Thyroid gland (tissue), 4 donors: ENCODE measurements at regions not wholly inside any gene's neighbourhood (a gene's known extent, or its start where the extent isn't known, plus 50 kb on each side); places are given as distances from the start of the nearest gene placed in this dataset.

Experiments used
- DNase-seq, 2 donors: peaks; one replicate each; pipeline ENCODE4 v3.0.0-alpha.2; 2019
- H3K27ac ChIP-seq, 3 donors: fragments of 200-600 bp; sonication (generic); 1 replicate in 2 of 3; 2 replicates in 1 of 3; pipeline ENCODE4 v1.5.1; 2016 to 2019; ENCODE audit warnings: mild to moderate bottlenecking in 1 of 3, moderate library complexity in 1 of 3
- H3K27me3 ChIP-seq: fragments of 200-600 bp; sonication (generic); one replicate; pipeline ENCODE4 v1.5.1; 2019
- H3K36me3 ChIP-seq, 2 donors: fragments of 200-600 bp; sonication (generic); one replicate each; pipeline ENCODE4 v1.5.1; 2016 to 2019
- H3K4me1 ChIP-seq, 2 donors: fragments of 200-600 bp; sonication (generic); one replicate each; pipeline ENCODE4 v1.5.1; 2017 to 2019
- H3K4me3 ChIP-seq, 3 donors: fragments of 200-600 bp; sonication (generic); replicated peaks in 1 of 3; 1 replicate in 2 of 3; 2 replicates in 1 of 3; pipeline ENCODE4 v1.5.1; 2016; ENCODE audit warnings: mild to moderate bottlenecking in 1 of 3
- H3K9me3 ChIP-seq: fragments of 200-600 bp; sonication (generic); one replicate; pipeline ENCODE4 v1.5.1; 2017
- POLR2A ChIP-seq, 2 donors: fragments of 450-650 bp; IDR thresholded peaks; one replicate each; pipeline ENCODE4 v1.6.1; 2017; ENCODE audit warnings: antibody characterized with exemption in 2 of 2, mild to moderate bottlenecking in 2 of 2, moderate library complexity in 1 of 2
- WGBS, 2 donors: methylation state at CpG; one replicate each; pipeline ENCODE4 v1.1.5; 2017; 5-methylcytosine and 5-hydroxymethylcytosine counted together
- intact Hi-C: fragments of 100-400 bp; cut with DNase I; formaldehyde crosslinking; loops from one replicate; pipeline ENCODE4 v1.15.1; 2023
- TF ChIP-seq, protein P1 (sequence below), 6 experiments: fragments of 200-600 bp in 3 of 6; fragments of 450-650 bp in 3 of 6; sonication (generic) in 3 of 6; IDR thresholded peaks; one replicate each; pipeline ENCODE4 v1.5.1; 2016 to 2019; ENCODE audit warnings: antibody characterized with exemption in 6 of 6, mild to moderate bottlenecking in 2 of 6, inconsistent platforms in 1 of 6, moderate library complexity in 1 of 6

DNA sequence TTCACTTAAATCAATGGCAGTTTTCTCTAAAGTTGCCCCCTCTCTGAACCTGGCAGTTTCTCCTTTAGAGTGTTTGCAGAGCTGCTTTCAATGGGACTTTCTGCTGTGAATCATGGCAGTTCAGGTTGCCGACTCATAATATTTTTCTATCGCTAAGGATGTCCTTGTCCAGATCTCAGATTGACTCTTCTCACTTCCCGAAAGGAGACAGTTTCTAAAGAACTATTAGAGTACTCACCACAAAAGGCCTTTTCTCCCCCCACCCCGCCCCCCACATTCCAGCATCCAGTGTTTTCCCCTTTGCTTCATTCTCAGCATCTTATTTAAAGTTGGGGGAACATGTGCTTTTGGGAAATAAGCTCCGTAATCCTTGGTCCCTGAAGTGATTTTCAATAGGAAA is 443.5 kb upstream of the KLF4 start:
- Histone ChIP-seq H3K27ac (no peak overlapping the region), H3K27me3 (no peaks in the 10 kb centered on the region), H3K4me3 (no peak overlapping the region), H3K9me3 (no peaks in the 10 kb centered on the region), H3K4me1 (no peaks in the 10 kb centered on the region), H3K36me3 (no peaks in the 10 kb centered on the region)
- TF ChIP-seq POLR2A (IDR thresholded peaks at IDR 0.05), result no peak
- TF ChIP-seq, protein P1, sequence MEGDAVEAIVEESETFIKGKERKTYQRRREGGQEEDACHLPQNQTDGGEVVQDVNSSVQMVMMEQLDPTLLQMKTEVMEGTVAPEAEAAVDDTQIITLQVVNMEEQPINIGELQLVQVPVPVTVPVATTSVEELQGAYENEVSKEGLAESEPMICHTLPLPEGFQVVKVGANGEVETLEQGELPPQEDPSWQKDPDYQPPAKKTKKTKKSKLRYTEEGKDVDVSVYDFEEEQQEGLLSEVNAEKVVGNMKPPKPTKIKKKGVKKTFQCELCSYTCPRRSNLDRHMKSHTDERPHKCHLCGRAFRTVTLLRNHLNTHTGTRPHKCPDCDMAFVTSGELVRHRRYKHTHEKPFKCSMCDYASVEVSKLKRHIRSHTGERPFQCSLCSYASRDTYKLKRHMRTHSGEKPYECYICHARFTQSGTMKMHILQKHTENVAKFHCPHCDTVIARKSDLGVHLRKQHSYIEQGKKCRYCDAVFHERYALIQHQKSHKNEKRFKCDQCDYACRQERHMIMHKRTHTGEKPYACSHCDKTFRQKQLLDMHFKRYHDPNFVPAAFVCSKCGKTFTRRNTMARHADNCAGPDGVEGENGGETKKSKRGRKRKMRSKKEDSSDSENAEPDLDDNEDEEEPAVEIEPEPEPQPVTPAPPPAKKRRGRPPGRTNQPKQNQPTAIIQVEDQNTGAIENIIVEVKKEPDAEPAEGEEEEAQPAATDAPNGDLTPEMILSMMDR (IDR thresholded peaks at IDR 0.05), result no peak
- 67 to 74% methylated on average over 5 of the region's 5 CpGs for WGBS, 2 donors
- intact Hi-C loops, result no loop called here
- no peak for DNase-seq

DNA sequence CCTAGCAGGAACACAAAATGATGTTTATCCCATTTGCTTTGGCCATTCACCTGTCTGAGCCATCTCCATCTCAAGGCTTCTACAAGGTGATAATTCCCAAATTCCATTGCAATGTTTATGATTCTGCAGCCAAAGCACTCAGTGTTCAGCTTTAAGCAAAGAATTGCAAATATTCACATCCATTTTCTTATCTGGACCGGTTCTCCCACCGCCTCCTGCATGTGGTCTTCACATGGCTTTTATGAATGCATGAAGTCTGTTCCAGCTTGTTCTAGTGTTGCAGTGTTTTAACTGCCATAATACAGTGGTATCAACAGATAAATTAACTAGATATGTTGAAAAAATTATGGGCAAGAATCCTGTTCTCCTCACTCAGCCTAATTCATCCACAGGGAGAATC is 443.0 kb upstream of the KLF4 start:
- no peaks in the 10 kb centered on the region for H3K9me3 ChIP-seq

DNA sequence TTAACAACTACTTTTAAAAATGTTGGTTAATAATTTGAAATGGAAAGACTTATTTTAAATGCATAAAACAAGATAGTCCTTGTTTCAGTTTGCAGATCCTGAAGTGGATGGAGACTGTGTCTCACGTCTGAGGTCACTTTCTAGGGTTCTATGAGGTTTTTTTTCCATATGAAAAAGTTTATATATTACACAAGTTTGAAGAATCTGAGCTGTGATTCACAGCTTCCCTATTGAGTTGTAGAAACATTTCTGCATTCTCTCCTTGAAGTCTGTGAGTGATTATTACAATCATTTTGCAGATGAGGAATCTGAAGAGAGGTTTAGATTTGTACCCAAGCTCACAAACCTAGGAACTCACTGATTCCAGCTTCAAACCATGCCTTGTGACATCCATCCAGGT is 442.5 kb upstream of the KLF4 start:
- intact Hi-C loops, result no loop called here
- 83 to 86% methylated on average over 1 of the region's 1 CpG for WGBS, 2 donors
- TF ChIP-seq, protein P1 (IDR thresholded peaks at IDR 0.05), result no peak
- TF ChIP-seq POLR2A (IDR thresholded peaks at IDR 0.05), result no peak
- Histone ChIP-seq H3K27ac (no peak overlapping the region), H3K9me3 (no peaks in the 10 kb centered on the region), H3K36me3 (no peaks in the 10 kb centered on the region), H3K4me3 (no peak overlapping the region), H3K4me1 (no peaks in the 10 kb centered on the region), H3K27me3 (no peaks in the 10 kb centered on the region)
- no peak for DNase-seq

More for the DNA sequence above, 443.0 kb upstream of the KLF4 start:
- DNase-seq, result no peak
- Histone ChIP-seq H3K4me3 (no peak overlapping the region), H3K27me3 (no peaks in the 10 kb centered on the region), H3K27ac (no peak overlapping the region), H3K36me3 (no peaks in the 10 kb centered on the region), H3K4me1 (no peaks in the 10 kb centered on the region)
- TF ChIP-seq, protein P1 (IDR thresholded peaks at IDR 0.05), result no peak
- TF ChIP-seq POLR2A (IDR thresholded peaks at IDR 0.05), result no peak
- 79% methylated on average over 2 of the region's 2 CpGs for WGBS, 2 donors
- intact Hi-C loops, result no loop called here

DNA sequence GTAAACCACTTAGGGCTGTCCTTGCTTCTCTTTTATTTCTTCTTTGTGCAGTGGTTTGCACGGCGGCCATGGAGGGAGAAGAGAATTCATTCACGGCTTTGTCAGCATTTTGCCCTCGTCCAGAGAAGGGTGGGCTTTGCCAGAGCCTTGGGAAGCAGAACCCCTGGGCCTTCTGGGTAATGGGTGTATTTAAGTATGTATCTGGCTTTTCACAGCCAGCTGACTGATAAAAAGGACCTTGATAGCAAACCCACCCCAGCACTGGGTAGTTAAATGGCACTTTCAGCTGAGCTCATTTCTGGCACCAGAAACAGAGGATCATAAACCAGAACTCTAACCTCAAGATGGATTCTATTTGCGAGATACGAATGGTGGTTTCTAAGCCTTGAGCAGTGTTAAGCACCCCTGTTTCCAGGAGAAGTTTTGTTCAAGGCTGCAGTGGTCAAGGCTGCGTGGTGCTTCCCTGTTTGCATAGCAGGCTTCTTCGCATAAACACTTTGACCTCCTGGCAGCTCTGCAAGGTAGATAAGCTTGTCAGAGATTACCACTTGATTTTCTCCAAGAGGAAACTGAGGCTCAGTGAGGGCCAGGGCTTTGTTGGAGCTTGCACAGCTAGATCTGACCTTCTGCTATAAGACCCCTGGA is 441.6 kb upstream of the KLF4 start:
- TF ChIP-seq POLR2A (IDR thresholded peaks at IDR 0.05), result no peak
- TF ChIP-seq, protein P1 (IDR thresholded peaks at IDR 0.05), result no peak
- intact Hi-C loops, result no loop called here
- 75 to 79% methylated on average over 8 of the region's 8 CpGs for WGBS, 2 donors
- no peak overlapping the region for H3K4me3 ChIP-seq
- no peak for DNase-seq
- no peaks in the 10 kb centered on the region for H3K9me3 ChIP-seq
- no peaks in the 10 kb centered on the region for H3K4me1 ChIP-seq
- H3K36me3 ChIP-seq, result no peaks in the 10 kb centered on the region
- no peaks in the 10 kb centered on the region for H3K27me3 ChIP-seq
- H3K27ac ChIP-seq, result no peak overlapping the region

DNA sequence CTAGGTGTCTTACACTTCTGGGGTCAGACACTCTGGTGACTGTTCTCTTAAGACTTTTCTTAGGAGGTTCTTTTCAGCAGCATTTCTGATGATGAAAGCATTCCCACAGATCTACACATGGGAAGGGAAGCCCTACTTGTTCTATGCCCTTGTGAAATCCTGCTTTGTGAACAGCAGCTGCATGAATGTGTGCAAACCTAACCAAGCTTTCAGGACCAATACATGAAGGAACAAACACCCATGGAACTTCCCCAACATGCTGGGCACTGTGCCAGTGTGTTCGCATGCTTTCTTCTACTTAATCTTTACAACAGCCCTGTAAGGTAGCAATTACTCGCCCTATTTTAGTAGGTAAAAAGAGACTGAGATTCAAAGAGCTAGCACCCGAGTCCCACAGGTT is 439.9 kb upstream of the KLF4 start:
- intact Hi-C loops, result no loop called here
- H3K4me1 ChIP-seq, result no peaks in the 10 kb centered on the region
- no peaks in the 10 kb centered on the region for H3K9me3 ChIP-seq
- TF ChIP-seq, protein P1 (IDR thresholded peaks at IDR 0.05), result no peak
- TF ChIP-seq POLR2A (IDR thresholded peaks at IDR 0.05), result no peak
- H3K4me3 ChIP-seq, result no peak overlapping the region
- H3K36me3 ChIP-seq, result no peaks in the 10 kb centered on the region
- no peak overlapping the region for H3K27ac ChIP-seq
- peak; percentile 33 for DNase-seq
- no peaks in the 10 kb centered on the region for H3K27me3 ChIP-seq
- WGBS, 2 donors, result 62 to 63% methylated on average over 3 of the region's 3 CpGs
